Stimulated activated memory B cell treated with anti-CD40 and anti-IgM and Interleukin-4, amounts not matched to agents 10 μg/mL and 1 μg/mL and 100 μg/mL, for 72 hours (primary cell): ENCODE measurements at regions not wholly inside any gene's neighbourhood (a gene's known extent, or its start where the extent isn't known, plus 50 kb on each side); places are given as distances from the start of the nearest gene placed in this dataset.

ENCODE experiments used
- ATAC-seq: fragments of 150-1000 bp; cut with Tn5 transposase; 2 replicates; pipeline ENCODE4 v1.10.0; 2021
- H3K27ac Mint-ChIP-seq: one replicate; pipeline ENCODE4 v1.8.0; 2022; ENCODE audit warnings: mild to moderate bottlenecking, mixed read lengths
- H3K27me3 Mint-ChIP-seq: one replicate; pipeline ENCODE4 v1.8.0; 2022; ENCODE audit warnings: mixed read lengths
- H3K36me3 Mint-ChIP-seq: one replicate; pipeline ENCODE4 v1.8.0; 2022; ENCODE audit warnings: mixed read lengths
- H3K4me1 Mint-ChIP-seq: one replicate; pipeline ENCODE4 v1.8.0; 2022; ENCODE audit warnings: mixed read lengths
- H3K4me3 Mint-ChIP-seq: one replicate; pipeline ENCODE4 v1.8.0; 2022; ENCODE audit warnings: mild to moderate bottlenecking, moderate library complexity, mixed read lengths
- H3K9me3 Mint-ChIP-seq: one replicate; pipeline ENCODE4 v1.8.0; 2022; ENCODE audit warnings: mixed read lengths

DNA sequence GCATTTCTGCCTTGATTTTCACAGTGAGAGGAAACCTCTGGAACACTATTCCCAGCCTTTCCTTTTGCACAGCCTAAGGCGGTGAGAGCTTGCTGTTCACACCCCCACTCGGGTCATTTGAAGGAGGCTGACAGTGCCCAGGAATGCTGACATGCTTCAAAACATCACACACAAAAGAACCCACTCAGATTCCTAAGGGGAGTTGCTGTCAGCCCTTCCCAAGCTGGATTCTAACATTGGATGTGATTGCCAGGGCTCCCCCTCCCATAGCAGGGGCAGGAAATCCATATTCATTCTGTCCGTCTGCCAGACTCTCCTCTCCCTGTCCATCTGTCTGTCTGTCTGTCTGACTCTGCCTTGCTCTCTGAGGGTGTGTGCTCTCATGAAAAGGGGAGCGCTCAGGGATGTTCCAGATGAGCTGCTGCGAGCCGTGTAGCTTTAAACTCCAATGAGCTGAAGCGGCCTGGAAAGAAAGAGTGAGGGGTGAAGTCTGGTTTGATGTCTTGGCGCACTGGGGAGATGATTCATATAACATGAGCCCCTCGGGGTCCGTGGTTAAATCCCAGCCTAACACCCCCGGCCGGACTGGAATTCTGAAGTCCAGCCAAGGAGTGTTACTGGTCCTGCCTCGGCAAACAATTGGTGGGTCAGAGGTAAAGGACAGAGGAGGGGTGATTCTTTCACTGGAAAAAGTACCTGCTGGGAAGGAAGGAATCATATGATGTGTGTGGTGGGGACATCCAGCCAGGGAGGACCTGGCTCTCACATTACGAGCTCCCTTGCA is 517.0 kb downstream of the CCDC171 start:
- Mint-ChIP-seq H3K4me3 (no peak overlapping the region), H3K36me3 (no peaks in the 10 kb centered on the region), H3K27ac (no peak overlapping the region), H3K4me1 (no peaks in the 10 kb centered on the region), H3K27me3 (no peaks in the 10 kb centered on the region), H3K9me3 (peaks cover 5% of the 10 kb centered on the region)
- ATAC-seq, result no peak

- Mint-ChIP-seq H3K27me3 (no peaks in the 10 kb centered on the region), H3K36me3 (no peaks in the 10 kb centered on the region), H3K4me1 (no peaks in the 10 kb centered on the region)
These were observed 517.8 kb downstream of the CCDC171 start for GRCh38 chr9:16070455-16071145.

GRCh38 chr9:16071400-16071799 is 518.6 kb downstream of the CCDC171 start:
- H3K27ac Mint-ChIP-seq, result no peak overlapping the region
- H3K4me3 Mint-ChIP-seq, result no peak overlapping the region

More at GRCh38 chr9:16070455-16071145, 517.8 kb downstream of the CCDC171 start:
- no peak overlapping the region for H3K27ac Mint-ChIP-seq
- H3K4me3 Mint-ChIP-seq, result no peak overlapping the region
- peaks cover 5% of the 10 kb centered on the region for H3K9me3 Mint-ChIP-seq
- ATAC-seq, result no peak

DNA sequence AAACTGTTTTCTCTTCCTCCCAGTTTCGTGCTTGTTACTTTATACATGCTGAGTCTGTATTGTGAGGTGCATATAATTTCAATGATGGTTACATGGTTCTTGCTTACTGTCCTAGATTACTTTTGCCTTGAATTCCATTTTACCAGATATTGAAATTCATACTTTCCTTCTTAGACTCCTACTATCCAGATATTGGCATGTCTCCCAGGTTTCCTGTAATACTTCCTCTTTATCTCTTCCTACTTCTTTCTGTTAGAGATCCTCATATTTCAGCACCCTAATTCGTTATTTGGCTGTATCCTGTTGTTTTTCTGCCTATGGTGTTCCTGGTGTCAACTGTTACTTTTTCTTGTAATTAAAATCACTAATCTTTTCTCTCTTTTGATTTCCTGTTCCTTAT is 522.1 kb downstream of the CCDC171 start:
- Mint-ChIP-seq H3K36me3 (no peaks in the 10 kb centered on the region), H3K9me3 (peaks cover 2% of the 10 kb centered on the region), H3K27ac (no peak overlapping the region), H3K4me1 (no peaks in the 10 kb centered on the region), H3K27me3 (no peaks in the 10 kb centered on the region), H3K4me3 (no peak overlapping the region)
- no peak for ATAC-seq

More at GRCh38 chr9:16071400-16071799, 518.6 kb downstream of the CCDC171 start:
- Mint-ChIP-seq H3K4me1 (no peaks in the 10 kb centered on the region), H3K36me3 (no peaks in the 10 kb centered on the region), H3K9me3 (peaks cover 5% of the 10 kb centered on the region), H3K27me3 (no peaks in the 10 kb centered on the region)
- no peak for ATAC-seq

DNA sequence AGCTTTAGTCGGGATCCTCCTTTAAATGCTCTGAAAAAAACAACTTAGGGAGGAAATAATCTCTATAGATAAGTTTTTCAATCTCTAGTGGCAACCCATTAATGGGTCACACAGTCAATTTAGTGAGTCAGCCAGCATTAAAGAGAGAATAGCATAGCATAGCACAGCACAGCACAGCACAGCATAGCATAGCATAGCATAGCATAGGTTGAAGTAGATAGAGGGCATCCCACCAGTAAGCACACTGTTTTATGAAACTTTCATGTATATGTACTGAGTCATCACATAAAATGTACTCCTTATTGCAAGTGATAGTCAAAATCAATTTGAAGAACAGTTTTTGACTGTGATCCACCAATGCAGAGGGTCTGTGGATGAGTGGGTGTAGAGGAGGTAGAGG is 522.9 kb downstream of the CCDC171 start:
- H3K27me3 Mint-ChIP-seq, result no peaks in the 10 kb centered on the region
- H3K36me3 Mint-ChIP-seq, result no peaks in the 10 kb centered on the region
- no peaks in the 10 kb centered on the region for H3K4me1 Mint-ChIP-seq
- no peak overlapping the region for H3K4me3 Mint-ChIP-seq
- H3K9me3 Mint-ChIP-seq, result peaks cover 2% of the 10 kb centered on the region
- no peak for ATAC-seq
- no peak overlapping the region for H3K27ac Mint-ChIP-seq

- no peak for ATAC-seq
- Mint-ChIP-seq H3K27me3 (no peaks in the 10 kb centered on the region), H3K9me3 (no peaks in the 10 kb centered on the region), H3K4me3 (no peak overlapping the region), H3K36me3 (no peaks in the 10 kb centered on the region), H3K4me1 (no peaks in the 10 kb centered on the region), H3K27ac (no peak overlapping the region)
These were observed 523.7 kb downstream of the CCDC171 start for GRCh38 chr9:16076511-16076910.

DNA sequence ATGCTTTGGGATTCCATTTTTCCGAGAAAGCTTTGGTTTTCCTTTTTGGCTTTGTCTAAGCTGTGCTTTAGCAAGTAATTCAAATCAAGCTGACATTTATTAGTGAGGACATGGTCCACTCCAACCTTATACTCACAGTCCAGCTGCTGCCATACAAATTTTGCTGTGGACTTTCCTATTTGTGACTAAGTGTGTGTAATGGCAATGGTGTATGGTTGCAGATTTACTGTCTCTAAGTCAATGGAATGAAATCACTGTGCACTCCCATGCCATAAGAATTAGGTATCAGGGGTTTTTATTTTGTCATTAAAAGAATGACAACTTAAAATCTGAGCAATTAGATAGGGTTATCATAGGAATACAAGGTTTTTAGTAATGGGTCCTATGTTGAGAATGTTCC is 530.0 kb downstream of the CCDC171 start:
- Mint-ChIP-seq H3K27me3 (no peaks in the 10 kb centered on the region), H3K4me3 (no peak overlapping the region), H3K27ac (no peak overlapping the region), H3K9me3 (peaks cover 9% of the 10 kb centered on the region), H3K36me3 (no peaks in the 10 kb centered on the region), H3K4me1 (no peaks in the 10 kb centered on the region)
- no peak for ATAC-seq

DNA sequence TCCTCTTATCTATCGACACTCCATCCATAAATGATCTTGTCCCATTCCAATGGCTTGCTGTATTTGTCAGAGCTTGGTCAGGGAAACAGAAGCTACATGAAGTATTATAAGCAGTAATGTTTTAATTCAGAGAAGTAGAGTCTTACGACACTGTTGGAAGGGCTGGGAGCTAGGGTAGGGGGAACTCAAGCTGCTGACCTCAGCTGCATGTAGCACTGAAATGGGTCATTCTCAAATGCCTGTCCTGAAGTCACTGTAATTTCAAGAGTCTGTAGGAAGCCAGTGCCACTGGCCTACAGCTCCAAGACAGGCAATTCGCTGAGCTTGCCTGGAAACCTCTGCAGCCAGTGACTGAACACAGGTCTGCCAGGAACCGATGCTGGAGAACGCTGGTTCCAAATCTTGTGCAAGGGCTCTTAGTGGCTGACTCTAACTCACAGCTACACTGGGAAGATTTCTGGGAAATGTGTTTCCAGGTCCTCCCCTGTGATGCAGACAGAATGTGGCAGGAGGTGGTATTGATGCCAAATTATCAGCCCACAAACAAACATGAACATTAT is 532.4 kb downstream of the CCDC171 start:
- no peaks in the 10 kb centered on the region for H3K27me3 Mint-ChIP-seq
- H3K4me3 Mint-ChIP-seq, result no peak overlapping the region
- H3K27ac Mint-ChIP-seq, result no peak overlapping the region
- peaks cover 12% of the 10 kb centered on the region for H3K9me3 Mint-ChIP-seq
- no peaks in the 10 kb centered on the region for H3K36me3 Mint-ChIP-seq
- no peaks in the 10 kb centered on the region for H3K4me1 Mint-ChIP-seq
- ATAC-seq, result no peak

DNA sequence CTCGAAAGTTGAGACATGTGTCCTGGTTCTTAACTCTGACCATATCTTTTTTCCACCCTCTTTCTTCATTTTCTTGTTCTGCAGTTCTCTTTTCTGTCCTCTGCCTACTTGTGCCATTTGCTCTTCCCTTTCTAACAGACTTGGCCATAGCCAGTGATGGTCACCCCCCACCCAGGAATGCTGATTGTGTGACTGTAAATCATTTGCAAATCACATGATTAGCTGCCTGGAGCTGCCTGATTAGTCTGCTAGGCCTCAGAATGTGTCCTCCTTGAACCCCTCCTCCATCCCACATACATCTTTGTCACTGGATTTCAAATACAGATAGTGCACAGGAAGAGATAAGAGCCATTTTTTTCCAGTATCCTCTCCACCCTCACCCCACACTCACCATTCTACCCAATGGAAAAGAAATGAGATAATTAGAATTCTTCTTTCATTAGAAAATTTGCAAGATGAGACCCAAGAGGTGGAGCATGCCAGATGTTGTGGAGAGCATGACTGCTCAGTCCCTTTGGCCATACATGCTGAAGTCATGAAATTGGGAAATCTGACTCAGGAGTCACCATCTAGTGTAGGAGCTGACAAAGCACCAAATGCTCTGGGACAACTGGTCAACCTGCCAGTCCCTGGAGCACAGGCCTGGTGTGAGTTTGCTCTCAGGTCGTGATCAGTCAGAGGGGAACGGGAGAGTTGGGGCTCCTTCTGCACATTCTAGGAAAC is 538.2 kb downstream of the CCDC171 start:
- Mint-ChIP-seq H3K36me3 (no peaks in the 10 kb centered on the region), H3K27me3 (no peaks in the 10 kb centered on the region), H3K9me3 (peaks cover 15% of the 10 kb centered on the region), H3K27ac (no peak overlapping the region), H3K4me1 (no peaks in the 10 kb centered on the region), H3K4me3 (no peak overlapping the region)
- no peak for ATAC-seq

GRCh38 chr9:16092142-16093091 is 539.6 kb downstream of the CCDC171 start:
- H3K4me3 Mint-ChIP-seq, result no peak overlapping the region
- H3K27me3 Mint-ChIP-seq, result no peaks in the 10 kb centered on the region
- no peak overlapping the region for H3K27ac Mint-ChIP-seq
- H3K9me3 Mint-ChIP-seq, result peaks cover 12% of the 10 kb centered on the region
- no peaks in the 10 kb centered on the region for H3K36me3 Mint-ChIP-seq
- H3K4me1 Mint-ChIP-seq, result no peaks in the 10 kb centered on the region
- ATAC-seq, result no peak

DNA sequence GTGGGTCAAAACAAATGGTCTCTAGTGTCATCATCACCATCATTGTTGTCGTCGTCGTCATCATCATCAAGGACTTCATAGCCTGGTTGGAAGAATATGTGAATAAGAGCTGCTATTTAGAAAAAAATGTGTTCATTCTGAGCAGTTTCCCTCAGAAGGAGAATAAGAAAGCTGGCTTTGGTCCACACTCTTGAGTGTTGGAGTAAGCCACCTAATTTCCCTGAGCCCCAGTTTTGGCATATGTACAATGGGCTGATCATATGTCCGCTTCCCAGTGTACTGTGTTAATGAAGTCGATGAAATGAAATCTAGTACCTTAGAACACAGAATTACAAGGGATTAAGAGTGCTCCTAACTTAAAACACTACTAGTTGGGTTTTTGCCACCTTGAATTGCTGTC is 545.5 kb downstream of the CCDC171 start:
- Mint-ChIP-seq H3K27ac (no peak overlapping the region), H3K9me3 (peaks cover 10% of the 10 kb centered on the region), H3K4me1 (no peaks in the 10 kb centered on the region), H3K27me3 (no peaks in the 10 kb centered on the region), H3K4me3 (no peak overlapping the region), H3K36me3 (no peaks in the 10 kb centered on the region)
- ATAC-seq, result no peak

GRCh38 chr9:16099732-16100536 is 547.1 kb downstream of the CCDC171 start:
- no peaks in the 10 kb centered on the region for H3K36me3 Mint-ChIP-seq
- H3K4me1 Mint-ChIP-seq, result no peaks in the 10 kb centered on the region
- no peaks in the 10 kb centered on the region for H3K27me3 Mint-ChIP-seq
- H3K9me3 Mint-ChIP-seq, result peaks cover 6% of the 10 kb centered on the region
- H3K4me3 Mint-ChIP-seq, result no peak overlapping the region
- no peak for ATAC-seq
- H3K27ac Mint-ChIP-seq, result no peak overlapping the region

DNA sequence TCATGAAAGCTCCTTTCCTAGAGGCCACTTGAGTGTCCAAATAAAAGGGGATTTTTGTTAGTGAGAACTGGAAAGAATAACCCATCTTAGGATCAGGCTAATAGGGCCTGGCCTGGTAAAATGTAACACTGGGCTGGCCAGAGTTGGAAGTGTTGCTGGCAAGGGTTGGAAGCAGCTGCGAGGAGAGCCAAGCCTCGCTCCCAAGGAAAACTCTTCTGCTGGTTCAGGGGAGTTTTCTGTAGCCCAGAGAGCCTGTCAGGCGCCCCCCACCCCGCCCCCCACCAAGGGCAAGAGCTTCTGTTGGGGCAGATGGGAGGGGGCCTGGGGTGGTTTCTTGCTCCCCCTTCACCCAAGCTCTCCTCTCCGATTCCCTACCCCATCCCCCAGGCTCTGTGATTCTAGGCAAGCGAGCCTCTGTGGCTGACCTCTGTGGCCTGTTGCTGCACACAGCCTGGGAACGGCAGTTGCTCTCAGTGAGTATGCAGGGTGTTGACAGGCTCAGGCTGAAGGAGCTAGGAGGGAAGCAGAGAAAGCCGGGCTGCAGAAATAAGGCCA is 547.8 kb downstream of the CCDC171 start:
- Mint-ChIP-seq H3K4me1 (no peaks in the 10 kb centered on the region), H3K27ac (no peak overlapping the region), H3K36me3 (no peaks in the 10 kb centered on the region), H3K9me3 (peaks cover 3% of the 10 kb centered on the region), H3K4me3 (no peak overlapping the region), H3K27me3 (no peaks in the 10 kb centered on the region)
- ATAC-seq, result no peak

DNA sequence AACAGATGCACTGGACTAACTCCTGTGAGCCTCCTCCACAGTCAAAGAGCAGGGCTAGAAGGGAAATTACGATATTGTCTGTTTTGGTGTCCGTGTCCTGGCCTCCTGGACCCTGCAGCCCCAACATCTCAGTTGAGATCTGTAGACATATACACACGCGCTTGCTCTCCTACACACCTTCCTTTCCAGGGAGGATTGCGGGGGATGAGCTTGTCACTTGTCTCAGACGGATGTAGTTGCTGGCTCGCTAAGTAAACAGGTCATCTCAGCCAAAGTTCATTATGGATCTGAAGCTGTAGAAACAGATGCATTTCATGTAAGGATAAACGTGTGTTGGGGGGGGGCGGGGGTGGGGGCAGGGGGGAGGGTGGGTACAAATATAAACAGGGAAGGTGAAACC is 549.3 kb downstream of the CCDC171 start:
- H3K27ac Mint-ChIP-seq, result no peak overlapping the region
- no peak for ATAC-seq
- no peaks in the 10 kb centered on the region for H3K36me3 Mint-ChIP-seq
- no peaks in the 10 kb centered on the region for H3K4me1 Mint-ChIP-seq
- no peaks in the 10 kb centered on the region for H3K9me3 Mint-ChIP-seq
- no peaks in the 10 kb centered on the region for H3K27me3 Mint-ChIP-seq
- no peak overlapping the region for H3K4me3 Mint-ChIP-seq
